Stimulated activated CD8-positive, alpha-beta memory T cell treated with anti-CD3 and anti-CD28 coated beads, Interleukin-7, amount 100 ng/mL, for 48 hours (primary cell): ENCODE measurements at regions not wholly inside any gene's neighbourhood (a gene's known extent, or its start where the extent isn't known, plus 50 kb on each side); places are given as distances from the start of the nearest gene placed in this dataset.

Experiments
- DNase-seq, 2 donors: peaks; one replicate each; pipeline ENCODE4 v3.0.0-alpha.2; 2020; ENCODE audit warnings: low read depth in 1 of 2; ENCODE audit errors: extremely low read depth in 1 of 2

DNA sequence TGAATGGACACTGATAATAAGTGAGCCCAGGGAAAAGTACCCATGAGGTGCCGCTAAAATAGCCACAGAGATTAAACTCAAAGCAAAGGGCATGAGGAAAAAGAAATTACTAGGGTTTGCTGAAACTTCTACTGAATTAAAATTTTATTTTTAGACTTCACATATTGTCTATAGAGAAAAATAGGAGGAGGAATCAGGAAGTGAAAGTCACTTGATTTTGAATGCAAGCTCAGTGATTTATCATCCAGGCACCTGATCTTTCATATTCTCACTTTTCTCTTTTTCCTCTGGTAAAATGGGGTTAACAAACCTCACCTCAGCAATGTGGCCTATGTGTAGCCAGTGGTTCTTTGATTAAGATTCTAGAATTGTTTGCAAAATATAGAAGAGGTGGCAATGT, 479.8 kb downstream of the BCL11B start:
- no peak for DNase-seq

DNA sequence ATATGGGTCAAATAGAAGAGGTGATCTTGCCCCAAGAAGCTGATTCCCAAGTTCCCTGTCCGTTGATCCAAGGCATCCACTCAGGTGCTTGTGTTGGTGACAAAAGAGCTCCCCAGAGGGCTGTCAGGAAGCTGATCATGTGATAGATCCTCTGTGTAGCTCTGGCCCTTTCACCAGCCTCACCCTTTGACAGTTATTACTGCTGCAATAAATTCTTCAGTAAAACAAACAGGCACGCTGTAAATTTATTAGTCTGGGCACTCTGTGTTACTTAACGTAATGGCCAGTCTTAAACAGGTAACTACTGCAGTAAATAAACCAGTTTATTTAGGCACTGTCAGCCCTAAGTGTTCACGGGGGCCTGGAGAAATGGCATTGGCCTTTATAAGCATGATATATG, 473.9 kb downstream of the BCL11B start:
- DNase-seq: no peak

DNA sequence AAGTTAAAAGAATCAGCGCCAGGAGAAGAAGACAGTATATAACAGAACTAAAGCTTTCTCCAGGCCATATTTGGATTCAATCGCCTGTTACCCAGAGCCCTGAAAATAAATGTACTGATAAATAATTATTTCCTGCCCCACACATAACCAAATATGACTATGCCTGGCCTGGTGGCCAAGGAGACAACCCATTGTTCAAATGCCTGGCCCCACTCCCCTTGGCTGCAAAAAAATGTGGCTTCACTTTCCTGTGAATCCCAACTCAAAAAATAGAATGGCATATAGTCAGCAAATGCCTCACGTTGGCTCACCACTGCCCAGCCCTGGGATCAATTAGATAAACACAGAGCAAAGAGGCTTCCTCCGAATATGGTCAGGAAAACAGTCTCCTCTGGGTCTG, 472.1 kb downstream of the BCL11B start:
- no peak for DNase-seq

DNA sequence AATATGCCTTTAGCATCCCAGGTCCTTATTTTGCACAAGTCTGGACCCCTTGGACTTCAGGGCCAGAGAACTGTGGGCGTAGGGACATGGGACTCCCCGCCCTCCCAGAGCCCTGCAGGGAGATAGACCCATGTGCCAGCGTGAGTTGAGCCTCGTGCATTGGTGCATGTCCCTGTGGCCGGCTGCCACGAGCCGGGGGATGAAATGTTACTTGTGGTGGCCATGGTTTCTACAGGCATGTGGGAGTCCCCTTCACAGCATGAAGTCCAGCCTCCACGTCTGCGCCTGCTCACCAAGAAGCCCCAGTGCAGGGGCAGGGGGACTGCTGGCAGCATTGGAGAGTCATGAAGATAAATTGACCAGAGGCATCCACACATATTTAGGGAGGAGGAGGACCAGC, 470.0 kb downstream of the BCL11B start:
- DNase-seq: no peak

DNA sequence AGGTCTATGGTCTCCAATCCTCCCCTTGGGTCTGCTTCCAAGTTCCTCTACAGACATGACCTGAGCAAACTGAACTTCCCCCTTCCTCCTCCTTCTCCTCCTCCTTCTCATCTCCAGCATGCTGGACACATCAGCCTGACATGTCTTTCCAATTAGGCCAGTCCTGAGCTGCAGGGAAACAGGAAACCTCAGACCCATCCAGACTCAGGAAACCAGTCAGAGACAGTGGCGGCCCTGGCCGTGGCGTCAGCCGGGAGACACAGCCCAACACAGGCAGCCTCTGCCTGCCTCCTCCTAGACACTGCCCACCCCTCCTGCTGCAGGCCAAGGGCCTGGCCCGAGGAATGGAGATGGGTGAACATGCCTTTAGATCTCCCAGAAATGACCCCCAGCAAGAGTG, 468.8 kb downstream of the BCL11B start:
- DNase-seq: no peak

DNA sequence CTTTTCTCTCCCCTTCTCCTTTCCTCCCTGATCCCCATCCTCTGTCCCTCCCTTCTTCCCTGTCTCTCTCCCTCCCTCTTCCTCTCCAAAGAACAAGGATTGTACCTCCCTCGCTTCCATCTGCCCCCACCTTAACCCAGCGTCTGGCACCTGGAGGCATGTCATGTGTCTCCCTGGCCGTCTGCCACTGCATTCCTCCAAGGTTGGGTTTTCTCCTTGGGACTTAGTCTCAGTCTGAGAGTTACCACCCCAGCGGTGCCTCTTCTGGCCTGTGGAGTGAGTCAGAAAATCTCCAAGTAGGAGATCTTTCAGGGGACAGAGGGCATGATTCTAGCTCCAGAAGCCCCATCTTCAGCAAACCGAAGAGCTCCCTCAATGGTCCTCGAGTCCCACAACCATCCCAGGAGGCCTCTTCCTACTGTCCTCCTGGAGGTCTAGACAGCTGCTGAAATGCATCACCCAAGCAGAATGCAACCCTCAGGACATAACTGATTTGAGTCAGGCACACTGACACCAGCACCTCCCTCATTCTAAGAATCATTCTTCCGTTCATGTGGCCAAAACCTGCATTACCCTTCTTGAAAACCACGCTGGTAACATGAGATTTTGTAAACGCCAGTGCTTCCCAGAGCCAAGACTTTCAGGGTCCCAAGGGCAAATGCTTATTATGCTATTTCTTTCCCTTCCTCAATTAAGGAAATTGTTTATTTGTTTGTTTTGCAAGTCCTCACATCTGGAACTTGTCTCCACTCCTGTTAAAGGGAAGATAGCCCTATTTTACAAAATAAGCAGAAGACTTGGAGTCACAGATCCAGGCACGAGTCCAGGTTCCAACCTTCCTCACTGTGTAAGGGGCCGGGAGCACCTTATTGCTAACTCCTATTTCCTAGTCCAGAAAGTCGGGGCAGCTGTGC, 463.2 kb downstream of the BCL11B start:
- DNase-seq: no peak

DNA sequence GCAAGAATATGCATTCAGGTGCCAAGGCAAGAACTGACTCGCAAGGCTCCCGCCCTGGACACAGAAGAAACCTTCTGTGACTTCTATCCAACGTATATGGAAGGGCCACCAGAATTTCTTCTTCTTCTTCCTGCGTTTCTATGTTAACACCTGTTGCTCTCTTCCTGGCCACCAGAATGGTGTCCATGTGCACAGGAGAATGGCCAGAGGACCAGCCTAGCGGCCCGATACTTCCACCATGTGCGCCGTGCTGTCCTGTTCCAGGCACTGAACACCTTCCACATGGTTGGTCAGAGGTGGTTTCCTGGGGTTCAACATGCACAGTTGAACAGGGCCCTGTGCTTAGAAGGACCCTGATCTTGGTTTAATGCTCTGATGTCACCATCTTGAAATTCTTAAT, 455.8 kb downstream of the BCL11B start:
- no peak for DNase-seq

DNA sequence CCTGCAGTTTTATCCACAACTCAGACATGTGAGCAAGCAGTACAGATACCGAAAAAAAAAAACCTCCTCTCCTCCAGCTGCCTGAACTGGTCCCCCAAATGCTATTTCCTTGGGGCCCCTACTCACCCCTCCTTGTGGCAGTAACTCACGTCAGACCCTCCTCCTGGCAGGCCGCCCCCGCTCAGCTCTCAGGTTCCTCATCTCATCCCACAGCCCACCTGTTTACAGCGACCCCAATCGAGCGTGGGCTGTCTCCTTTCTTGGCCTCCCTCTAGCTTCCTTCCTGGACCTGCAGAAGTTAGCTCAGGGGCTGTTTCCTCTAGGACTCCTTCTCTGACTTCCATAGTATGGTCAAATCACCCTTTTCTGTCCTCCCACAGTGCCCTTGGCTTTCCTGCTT, 455.3 kb downstream of the BCL11B start:
- no peak for DNase-seq

DNA sequence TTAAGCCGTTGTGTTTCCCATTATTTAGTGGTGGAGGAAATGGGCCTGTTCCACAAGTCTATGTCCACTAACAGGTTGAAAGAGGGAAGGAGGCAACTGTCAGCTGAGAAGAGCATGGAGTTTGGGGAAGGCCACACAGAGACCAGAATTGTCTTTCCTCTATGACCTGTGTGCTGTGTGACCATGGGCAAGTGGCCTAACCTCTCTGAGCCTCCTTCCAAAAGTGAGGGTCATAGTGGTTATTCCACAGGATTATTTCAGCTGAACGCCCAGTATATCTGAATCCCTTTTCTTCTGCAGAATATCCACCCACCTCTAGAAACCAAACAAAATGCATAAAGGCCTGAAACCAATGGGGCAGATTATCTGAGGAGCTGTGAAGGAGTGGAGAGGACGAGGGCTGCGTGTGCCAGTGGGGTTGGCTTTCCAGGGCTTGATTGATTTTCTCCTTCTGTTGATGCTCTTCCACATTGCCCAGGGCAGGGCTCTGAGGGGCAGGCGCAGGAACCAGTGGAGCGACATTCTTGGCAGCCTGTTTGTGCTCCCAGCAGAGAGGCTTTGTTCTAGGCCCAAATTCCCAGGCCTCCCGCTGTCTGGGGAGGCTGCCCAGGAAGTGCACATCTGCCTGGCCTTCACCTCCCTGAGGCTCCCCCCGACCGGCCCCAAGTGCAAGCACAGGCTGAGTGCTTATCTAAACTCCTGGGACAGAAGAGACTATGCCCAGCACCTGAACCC, 452.7 kb downstream of the BCL11B start:
- DNase-seq: no peak

DNA sequence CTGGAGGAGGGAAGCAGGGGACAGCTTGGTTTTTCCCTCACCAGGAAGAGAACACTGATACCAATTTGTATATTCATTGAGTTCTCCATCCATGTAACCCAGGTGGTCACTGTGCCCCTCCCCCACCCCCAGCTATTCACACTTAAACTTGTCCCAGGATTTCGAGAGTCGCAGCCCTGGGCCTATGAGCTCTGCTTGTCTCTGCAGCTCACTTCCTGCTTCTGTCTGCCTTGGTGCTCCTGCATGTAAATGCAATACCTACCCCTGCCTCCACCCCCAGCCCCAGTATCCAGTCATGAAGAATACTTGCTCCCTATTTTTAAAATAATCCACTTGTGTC, 452.2 kb downstream of the BCL11B start:
- DNase-seq: no peak

DNA sequence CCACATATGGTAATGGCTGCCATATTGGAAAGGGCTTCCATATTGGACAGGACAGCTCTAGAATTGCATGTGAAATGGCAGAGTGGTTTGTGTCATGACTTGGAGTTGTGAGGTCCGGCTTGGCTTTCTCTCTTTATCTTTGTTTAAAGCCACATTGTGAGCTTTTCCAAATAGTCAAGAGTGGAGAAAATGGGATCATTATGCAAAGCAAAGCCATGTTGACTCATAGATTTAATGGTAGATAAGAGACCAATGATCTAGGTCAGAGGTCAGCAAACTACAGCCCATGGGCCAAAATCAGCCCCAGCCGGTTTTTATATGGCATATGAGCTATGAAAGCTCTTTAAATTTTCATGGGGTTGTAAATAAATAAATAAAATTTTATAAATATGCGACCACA, 449.1 kb downstream of the BCL11B start:
- no peak for DNase-seq

DNA sequence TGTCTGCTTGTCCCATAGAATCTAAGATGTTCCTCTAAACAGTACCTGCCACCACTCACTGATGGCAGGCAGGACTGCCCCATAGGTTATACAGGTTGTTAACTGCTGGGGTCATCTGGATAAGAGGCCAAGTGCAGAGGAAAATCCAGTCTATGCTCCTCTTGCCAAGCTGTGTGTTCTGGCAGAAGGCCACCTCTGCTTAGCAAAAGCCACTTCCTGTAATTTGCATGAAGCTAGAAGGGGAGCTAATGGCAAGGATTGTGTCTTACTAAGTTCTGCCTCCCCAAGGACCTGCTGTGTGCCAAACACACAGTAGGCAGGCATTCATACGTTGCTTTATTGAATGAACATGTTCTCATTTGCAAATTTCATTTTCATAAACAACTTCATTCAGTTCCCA, 445.4 kb downstream of the BCL11B start:
- DNase-seq: no peak

DNA sequence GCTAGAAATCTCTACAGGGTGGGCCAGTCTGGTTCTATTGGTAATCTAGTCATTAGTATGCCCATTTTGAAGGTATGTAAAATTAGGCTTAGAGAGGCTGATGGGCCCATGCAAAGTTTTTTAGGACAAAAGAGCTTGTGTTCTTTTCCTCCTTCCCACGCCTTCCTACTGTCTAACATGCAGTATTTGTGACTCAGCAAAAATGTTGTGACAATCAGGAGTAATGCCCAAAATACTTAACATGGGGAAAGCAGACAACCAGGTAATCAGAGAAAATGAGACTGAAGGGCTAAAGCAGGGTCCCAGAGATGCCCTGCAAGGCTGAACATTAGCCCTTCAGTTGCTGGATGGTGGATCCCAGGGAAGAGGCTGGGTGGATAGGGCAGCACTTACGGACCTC, 437.9 kb downstream of the BCL11B start:
- DNase-seq: no peak

DNA sequence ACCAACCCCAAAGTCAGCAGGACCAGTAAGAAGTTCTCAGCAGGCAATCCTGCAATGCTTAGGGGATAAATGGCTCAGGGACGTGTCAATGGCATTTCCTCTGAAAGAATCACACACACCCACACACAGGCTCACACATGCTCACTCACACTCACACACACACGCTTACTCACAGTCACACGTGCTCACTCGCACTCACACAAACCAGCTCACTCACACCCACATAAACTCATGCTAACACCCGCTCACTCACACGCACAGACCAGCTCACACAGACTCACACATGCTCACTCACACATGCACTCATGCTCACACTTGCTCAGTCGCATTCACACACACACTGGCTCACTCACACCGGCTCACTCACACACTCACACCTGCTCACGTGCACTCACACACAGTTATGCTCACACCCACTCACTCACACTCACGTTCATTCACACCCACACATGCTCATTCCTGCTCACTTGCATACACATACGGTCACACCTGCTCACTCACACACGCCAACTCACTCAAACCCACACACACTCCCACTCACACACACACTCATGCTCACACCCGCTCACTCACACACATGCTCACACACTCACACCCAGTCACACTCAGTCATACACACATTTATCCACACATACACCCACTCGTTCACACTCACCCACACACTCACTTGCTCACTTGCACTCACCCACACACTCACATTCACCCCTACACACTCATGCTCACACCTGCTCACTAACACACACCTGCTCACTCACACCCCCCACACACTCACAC, 436.8 kb downstream of the BCL11B start:
- DNase-seq: no peak

DNA sequence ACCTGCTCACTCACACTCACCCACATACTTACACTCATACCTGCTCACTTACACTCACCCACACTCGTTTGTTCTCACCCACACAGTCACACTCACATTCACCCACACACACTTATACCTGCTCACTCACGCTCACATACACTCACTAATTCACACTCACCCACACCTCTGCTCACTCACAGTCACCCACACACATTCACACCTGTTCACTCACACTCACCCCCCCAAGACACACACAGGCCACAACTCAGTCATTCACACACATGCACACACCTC, 436.2 kb downstream of the BCL11B start:
- no peak for DNase-seq

DNA sequence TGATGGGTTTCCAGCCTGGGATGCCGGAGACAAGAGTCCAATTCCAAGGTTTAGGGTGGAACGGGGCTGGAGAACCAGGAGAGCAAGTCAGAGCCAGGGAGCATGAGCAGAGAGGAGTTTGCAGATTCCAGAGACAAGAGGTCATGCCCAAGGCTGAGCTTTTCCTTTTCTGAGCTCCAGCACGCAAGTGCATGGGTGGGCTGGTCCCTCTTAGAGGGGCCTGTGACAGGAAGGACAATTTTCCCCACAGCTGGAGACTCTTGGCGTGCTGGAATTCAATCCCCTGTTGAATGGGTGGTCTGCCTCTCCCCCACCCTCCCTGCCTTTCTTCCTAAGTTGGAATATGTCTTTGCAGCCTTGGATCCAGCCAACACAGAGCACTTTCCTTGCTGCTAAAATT, 431.9 kb downstream of the BCL11B start:
- no peak for DNase-seq

DNA sequence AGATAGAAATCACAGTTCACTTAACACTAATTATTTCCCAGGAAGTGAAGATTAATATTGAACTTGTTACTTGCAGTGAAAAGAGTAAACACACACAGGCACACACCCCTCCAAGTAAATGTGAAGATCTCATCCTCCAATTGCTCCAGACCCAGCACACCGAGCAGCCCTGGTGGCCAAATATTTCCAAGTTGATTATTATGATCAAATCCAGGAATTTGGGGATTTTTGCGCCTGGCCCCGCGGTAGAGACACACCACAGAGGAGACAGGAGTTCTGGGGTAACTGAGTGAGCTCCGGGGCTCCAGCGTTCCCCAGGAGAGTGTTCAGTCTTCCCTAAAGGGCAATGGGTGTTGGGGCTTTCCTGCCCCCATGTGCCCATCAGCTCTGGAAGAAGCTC, 431.5 kb downstream of the BCL11B start:
- DNase-seq: no peak

DNA sequence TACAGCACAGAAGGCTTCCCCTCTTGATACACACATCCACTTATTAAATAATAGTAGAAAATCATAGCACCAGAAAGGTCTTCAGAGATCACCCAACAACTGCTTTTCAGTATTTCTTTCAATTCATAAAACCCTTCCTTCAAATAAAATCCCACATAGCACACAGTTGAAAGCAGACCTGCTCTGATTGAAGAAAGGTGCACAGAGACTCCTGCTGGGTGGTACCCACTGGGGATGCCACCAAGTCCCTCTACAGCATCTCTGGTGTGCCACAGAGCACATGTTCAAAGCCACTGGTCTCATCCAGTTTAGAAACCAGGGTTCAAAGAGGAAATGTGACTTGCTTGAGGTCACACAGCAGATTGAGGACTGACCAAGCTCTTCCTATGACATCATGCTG, 427.5 kb downstream of the BCL11B start:
- DNase-seq: no peak

DNA sequence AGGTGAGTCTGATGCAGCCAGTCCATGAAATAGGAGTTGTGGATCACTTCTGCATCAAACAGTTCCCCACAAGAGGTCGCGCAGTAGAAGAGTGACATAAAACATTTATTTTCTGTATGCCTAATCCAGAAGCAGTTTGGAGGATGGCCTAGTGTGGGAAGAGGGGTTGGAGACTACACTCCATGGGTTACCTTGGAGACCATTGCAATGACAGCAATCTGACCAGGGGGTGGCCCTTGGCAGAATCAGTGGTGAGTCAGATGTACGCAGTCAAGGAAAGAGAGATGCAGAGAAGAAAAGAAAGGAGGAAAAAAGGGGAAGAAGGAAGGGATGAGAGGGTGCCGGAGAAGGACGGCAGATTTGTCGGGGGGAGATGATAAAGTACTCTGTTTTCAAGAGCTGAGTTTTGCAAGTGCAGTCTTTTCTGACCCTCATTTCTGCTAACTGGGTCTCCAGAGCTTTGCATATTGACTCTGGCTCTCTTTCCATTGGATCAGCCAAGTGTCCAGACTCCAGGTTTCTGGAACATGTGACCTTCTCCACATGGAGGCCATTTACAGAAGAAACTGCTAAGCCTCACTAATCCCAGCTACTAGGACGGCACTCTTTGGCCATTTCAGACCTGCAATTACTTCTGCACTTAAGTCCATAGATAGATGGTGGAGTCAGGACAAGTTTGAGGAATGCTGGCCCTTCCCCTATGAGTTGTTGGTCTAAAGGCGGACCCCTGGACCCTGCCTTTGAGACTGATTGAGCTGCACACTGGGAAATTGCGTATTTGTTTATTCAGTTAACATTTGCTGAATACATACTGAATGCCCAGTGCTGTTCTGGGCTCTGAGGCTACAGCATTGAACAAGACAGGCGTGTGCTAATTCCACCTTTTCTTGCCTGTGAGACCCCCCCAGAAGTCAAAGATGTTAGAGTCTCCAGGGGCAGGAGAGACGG, 424.2 kb downstream of the BCL11B start:
- DNase-seq: no peak

DNA sequence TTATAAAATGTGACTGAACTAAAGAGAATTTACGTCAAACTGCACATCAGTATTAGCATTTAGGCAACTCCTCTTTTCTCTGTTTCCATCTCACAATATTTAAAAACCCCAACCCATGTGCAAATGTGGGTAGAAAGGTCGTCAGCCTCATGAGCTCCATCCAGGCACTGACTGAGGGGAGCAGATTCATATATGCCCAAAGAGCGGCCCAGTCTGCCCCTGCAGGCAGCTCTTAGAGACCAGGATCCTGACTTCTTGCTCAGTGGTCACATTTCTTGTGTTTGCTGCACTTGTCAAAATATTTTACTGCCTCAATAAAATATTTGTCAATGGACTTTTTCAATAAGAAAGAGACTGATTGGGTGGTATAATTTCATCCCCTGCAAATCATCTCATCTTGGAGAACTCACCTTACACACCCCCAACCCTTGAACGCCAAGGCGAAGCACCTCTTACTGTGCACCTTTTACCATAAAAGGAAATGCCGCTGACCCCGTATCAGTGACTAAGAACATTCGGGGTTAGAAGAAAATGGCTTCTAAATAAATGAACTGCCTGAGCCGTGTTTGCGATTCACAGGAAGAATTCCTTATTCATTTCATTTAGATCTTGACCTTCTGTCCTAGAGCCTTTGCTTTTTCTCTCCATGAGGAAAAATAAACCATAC, 418.8 kb downstream of the BCL11B start:
- DNase-seq: no peak
